ENCODE measurements at regions not wholly inside any gene's neighbourhood (a gene's known extent, or its start where the extent isn't known, plus 50 kb on each side); places are given as distances from the start of the nearest gene placed in this dataset.

DNA sequence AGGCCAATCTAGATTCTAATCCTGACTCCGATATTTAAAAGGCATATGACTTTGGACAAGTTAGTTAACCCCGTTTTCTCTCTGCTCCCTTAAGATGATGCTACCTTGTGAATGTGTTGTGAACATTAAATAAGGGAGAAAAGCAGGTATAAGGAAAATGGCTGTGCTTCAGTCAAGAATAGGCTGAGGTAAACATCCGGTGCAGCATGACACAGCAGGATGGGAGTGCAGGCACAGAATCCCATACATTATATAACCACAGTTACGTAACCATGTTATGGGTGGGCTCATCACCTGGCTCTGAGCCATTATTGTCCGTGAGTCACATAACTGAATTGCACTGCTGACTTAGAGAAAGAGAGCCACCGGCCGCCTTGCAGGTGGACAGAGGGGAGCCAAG is 382.2 kb upstream of the ANO5 start:
- H3K27me3 ChIP-seq (ENCODE audit: control insufficient read depth, insufficient read depth, low read length): no peaks in the 10 kb centered on the region
- FAIRE-seq (no peak), DNase-seq (ENCODE audit: low read depth) (peak; percentile 3)
- no peaks in the 10 kb centered on the region for H3K36me3 ChIP-seq (ENCODE audit: control insufficient read depth, insufficient read depth, low read length)
- H3K4me3 ChIP-seq (ENCODE audit: low read depth, low read length): no peak overlapping the region
- TF ChIP-seq, protein P1, sequence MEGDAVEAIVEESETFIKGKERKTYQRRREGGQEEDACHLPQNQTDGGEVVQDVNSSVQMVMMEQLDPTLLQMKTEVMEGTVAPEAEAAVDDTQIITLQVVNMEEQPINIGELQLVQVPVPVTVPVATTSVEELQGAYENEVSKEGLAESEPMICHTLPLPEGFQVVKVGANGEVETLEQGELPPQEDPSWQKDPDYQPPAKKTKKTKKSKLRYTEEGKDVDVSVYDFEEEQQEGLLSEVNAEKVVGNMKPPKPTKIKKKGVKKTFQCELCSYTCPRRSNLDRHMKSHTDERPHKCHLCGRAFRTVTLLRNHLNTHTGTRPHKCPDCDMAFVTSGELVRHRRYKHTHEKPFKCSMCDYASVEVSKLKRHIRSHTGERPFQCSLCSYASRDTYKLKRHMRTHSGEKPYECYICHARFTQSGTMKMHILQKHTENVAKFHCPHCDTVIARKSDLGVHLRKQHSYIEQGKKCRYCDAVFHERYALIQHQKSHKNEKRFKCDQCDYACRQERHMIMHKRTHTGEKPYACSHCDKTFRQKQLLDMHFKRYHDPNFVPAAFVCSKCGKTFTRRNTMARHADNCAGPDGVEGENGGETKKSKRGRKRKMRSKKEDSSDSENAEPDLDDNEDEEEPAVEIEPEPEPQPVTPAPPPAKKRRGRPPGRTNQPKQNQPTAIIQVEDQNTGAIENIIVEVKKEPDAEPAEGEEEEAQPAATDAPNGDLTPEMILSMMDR (IDR thresholded peaks at IDR 0.05; ENCODE audit: insufficient read depth, low read length, severe bottlenecking): no peak

DNA sequence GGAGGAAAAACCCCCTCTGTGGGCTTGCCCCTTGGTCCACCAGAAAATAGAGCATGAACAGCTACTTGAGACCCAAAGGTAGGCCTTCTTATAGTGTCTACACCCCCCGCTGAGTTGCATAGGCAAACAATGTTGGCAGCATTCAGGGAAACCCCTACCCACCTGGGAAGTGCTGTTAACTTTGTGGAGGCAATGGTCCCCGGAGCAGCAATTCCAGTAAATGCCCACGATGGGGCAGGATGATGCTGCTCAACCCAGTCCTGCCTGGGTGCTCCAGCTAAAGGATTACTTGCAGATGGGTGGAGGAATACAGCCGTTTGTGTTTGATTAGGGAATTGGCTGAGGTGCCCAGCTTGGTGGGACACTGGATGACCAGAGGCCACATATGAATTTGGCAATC is 381.3 kb upstream of the ANO5 start:
- H3K36me3 ChIP-seq (ENCODE audit: control insufficient read depth, insufficient read depth, low read length): no peaks in the 10 kb centered on the region

DNA sequence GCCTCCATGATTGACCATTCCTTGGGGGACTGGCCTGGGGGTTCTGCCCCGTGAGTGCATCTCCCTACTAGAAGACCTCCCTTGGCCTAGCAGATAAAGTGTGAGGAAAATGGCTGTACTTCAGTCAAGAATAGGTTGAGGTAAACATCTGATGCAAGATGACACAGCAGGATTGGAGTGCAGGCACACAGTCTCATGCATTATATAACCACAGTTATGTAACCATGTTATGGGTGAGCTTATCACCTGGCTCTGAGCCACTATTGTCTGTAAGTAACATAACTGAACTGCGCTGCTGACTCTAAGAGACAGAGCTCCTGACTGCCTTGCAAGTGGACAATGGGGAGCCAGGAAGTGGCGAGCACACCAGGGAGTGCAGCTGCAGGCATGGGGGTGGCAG is 378.7 kb upstream of the ANO5 start:
- FAIRE-seq: no peak
- H3K36me3 ChIP-seq (ENCODE audit: control insufficient read depth, insufficient read depth, low read length): no peaks in the 10 kb centered on the region
- TF ChIP-seq, protein P1 (IDR thresholded peaks at IDR 0.05; ENCODE audit: insufficient read depth, low read length, severe bottlenecking): no peak
- no peak overlapping the region for H3K4me3 ChIP-seq (ENCODE audit: low read depth, low read length)
- DNase-seq (ENCODE audit: low read depth): peak; percentile 38
- no peaks in the 10 kb centered on the region for H3K27me3 ChIP-seq (ENCODE audit: control insufficient read depth, insufficient read depth, low read length)

More for the DNA sequence above, 381.3 kb upstream of the ANO5 start:
- TF ChIP-seq, protein P1 (IDR thresholded peaks at IDR 0.05; ENCODE audit: insufficient read depth, low read length, severe bottlenecking): no peak
- Histone ChIP-seq H3K27me3 (ENCODE audit: control insufficient read depth, insufficient read depth, low read length) (no peaks in the 10 kb centered on the region), H3K4me3 (ENCODE audit: low read depth, low read length) (no peak overlapping the region)
- DNase-seq (ENCODE audit: low read depth): no peak
- FAIRE-seq: no peak

DNA sequence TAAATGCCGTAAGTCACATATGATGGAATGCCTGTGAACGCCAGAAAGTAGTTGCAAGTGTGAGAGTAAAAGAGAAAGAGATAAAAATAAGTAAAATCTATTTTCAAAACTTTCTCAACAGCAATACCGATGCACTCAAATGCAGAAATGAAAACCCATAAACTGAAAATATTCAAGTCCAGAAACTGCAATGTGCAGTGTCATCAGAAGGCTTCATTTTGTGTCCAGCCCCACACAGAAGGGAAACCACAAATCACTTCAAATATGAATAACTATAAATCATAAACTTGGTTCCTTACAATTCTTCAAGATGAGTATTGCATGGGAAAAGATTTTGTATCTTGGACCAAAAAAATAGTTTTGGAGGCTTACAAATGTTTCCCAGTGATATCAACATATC is 375.2 kb upstream of the ANO5 start:
- Histone ChIP-seq H3K4me3 (ENCODE audit: low read depth, low read length) (no peak overlapping the region), H3K36me3 (ENCODE audit: control insufficient read depth, insufficient read depth, low read length) (no peaks in the 10 kb centered on the region), H3K27me3 (ENCODE audit: control insufficient read depth, insufficient read depth, low read length) (no peaks in the 10 kb centered on the region)
- FAIRE-seq (no peak), DNase-seq (ENCODE audit: low read depth) (no peak)
- TF ChIP-seq, protein P1 (IDR thresholded peaks at IDR 0.05; ENCODE audit: insufficient read depth, low read length, severe bottlenecking): no peak

DNA sequence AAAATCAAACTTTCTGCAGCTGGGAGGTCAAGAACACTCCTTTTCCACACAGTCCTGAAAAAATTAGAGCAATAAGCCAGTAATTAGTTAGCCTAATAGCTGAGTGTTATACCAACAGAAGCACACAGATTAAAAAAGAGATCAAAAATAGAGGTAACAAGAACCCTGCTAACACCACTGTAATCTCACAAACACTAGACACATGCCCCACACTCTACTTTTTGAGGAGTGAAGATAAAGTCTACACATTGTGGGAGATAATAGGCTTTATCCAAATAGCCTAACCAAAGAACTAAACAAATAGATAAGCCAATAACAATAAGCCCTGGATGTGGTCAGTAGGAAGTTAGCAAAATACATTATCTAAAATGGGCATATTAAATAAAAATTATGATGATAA is 372.7 kb upstream of the ANO5 start:
- H3K27me3 ChIP-seq (ENCODE audit: control insufficient read depth, insufficient read depth, low read length): no peaks in the 10 kb centered on the region
- H3K36me3 ChIP-seq (ENCODE audit: control insufficient read depth, insufficient read depth, low read length): no peaks in the 10 kb centered on the region
- DNase-seq (ENCODE audit: low read depth) (no peak), FAIRE-seq (no peak)
- TF ChIP-seq, protein P1 (IDR thresholded peaks at IDR 0.05; ENCODE audit: insufficient read depth, low read length, severe bottlenecking): no peak
- H3K4me3 ChIP-seq (ENCODE audit: low read depth, low read length): no peak overlapping the region

DNA sequence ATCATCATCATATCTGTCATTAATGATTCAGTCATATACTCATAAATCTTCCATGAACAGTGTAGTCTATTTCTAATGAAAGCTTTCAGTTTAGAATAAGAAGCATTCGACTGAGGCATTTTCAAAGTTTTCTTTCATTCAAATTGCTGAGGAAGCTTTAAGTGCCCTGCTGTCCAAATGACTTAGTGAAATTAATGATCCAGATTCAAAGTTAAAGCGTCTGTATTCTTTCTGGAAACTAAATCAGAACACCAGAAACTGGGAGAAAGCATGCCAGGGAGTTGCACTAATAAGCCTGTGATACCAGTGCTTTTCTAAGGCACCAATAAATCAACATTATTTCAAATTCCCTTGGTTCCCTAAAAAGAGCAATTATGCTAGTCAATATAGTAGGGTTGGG is 367.8 kb upstream of the ANO5 start:
- DNase-seq (ENCODE audit: low read depth): no peak
- no peak for FAIRE-seq
- Histone ChIP-seq H3K4me3 (ENCODE audit: low read depth, low read length) (no peak overlapping the region), H3K27me3 (ENCODE audit: control insufficient read depth, insufficient read depth, low read length) (no peaks in the 10 kb centered on the region), H3K36me3 (ENCODE audit: control insufficient read depth, insufficient read depth, low read length) (no peaks in the 10 kb centered on the region)
- TF ChIP-seq, protein P1 (IDR thresholded peaks at IDR 0.05; ENCODE audit: insufficient read depth, low read length, severe bottlenecking): no peak
